ENCODE measurements at regions not wholly inside any gene's neighbourhood (a gene's known extent, or its start where the extent isn't known, plus 50 kb on each side); places are given as distances from the start of the nearest gene placed in this dataset.

GRCh38 chr16:64534180-64534780, 587.6 kb downstream of the CDH11 start:
- WGBS, 2 donors = 82 to 90% methylated on average over 6 of the region's 6 CpGs

GRCh38 chr16:64532691-64533090, 589.2 kb downstream of the CDH11 start:
- no peaks in the 10 kb centered on the region for H3K9me3 ChIP-seq
- no peak overlapping the region for H3K27ac ChIP-seq
- no peak for DNase-seq
- no peak for TF ChIP-seq EP300 (IDR thresholded peaks at IDR 0.05)
- intact Hi-C loops (cut with DNase I) = no loop called here
- 79 to 80% methylated on average over 9 of the region's 9 CpGs for WGBS, 2 donors
- no peaks in the 10 kb centered on the region for H3K36me3 ChIP-seq
- no peaks in the 10 kb centered on the region for H3K27me3 ChIP-seq
- no peaks in the 10 kb centered on the region for H3K4me1 ChIP-seq
- no peak overlapping the region for H3K4me3 ChIP-seq

More at GRCh38 chr16:64534180-64534780, 587.6 kb downstream of the CDH11 start:
- intact Hi-C loops (cut with DNase I) = no loop called here
- no peaks in the 10 kb centered on the region for H3K36me3 ChIP-seq
- no peak overlapping the region for H3K27ac ChIP-seq
- no peaks in the 10 kb centered on the region for H3K27me3 ChIP-seq
- no peaks in the 10 kb centered on the region for H3K9me3 ChIP-seq
- DNase-seq = no peak
- no peaks in the 10 kb centered on the region for H3K4me1 ChIP-seq
- no peak overlapping the region for H3K4me3 ChIP-seq
- TF ChIP-seq EP300 (IDR thresholded peaks at IDR 0.05) (no peak), POLR2AphosphoS5 (IDR thresholded peaks at IDR 0.05) (no peak), CTCF (IDR thresholded peaks at IDR 0.05) (no peak), POLR2A (IDR thresholded peaks at IDR 0.05) (no peak)

GRCh38 chr16:64532117-64532516, 589.7 kb downstream of the CDH11 start:
- Histone ChIP-seq H3K27ac (no peak overlapping the region), H3K4me1 (no peaks in the 10 kb centered on the region), H3K9me3 (no peaks in the 10 kb centered on the region), H3K36me3 (no peaks in the 10 kb centered on the region), H3K4me3 (no peak overlapping the region), H3K27me3 (no peaks in the 10 kb centered on the region)
- TF ChIP-seq POLR2A (IDR thresholded peaks at IDR 0.05) (no peak), POLR2AphosphoS5 (IDR thresholded peaks at IDR 0.05) (no peak), CTCF (IDR thresholded peaks at IDR 0.05) (no peak), EP300 (IDR thresholded peaks at IDR 0.05) (no peak)
- 67 to 76% methylated on average over 3 of the region's 3 CpGs for WGBS, 2 donors
- no peak for DNase-seq
- intact Hi-C loops (cut with DNase I) = no loop called here

- Histone ChIP-seq H3K9me3 (no peaks in the 10 kb centered on the region), H3K4me1 (no peaks in the 10 kb centered on the region), H3K4me3 (no peak overlapping the region), H3K27ac (no peak overlapping the region), H3K36me3 (no peaks in the 10 kb centered on the region), H3K27me3 (no peaks in the 10 kb centered on the region)
- TF ChIP-seq POLR2AphosphoS5 (IDR thresholded peaks at IDR 0.05) (no peak), EP300 (IDR thresholded peaks at IDR 0.05) (no peak), POLR2A (IDR thresholded peaks at IDR 0.05) (no peak), CTCF (IDR thresholded peaks at IDR 0.05) (no peak)
- WGBS, 2 donors = 73 to 76% methylated on average over 3 of the region's 3 CpGs
- intact Hi-C loops (cut with DNase I) = no loop called here
- DNase-seq = no peak
These were observed 590.5 kb downstream of the CDH11 start for GRCh38 chr16:64531401-64531800.

GRCh38 chr16:64522548-64522947, 599.3 kb downstream of the CDH11 start:
- H3K4me1 ChIP-seq = no peaks in the 10 kb centered on the region
- no peaks in the 10 kb centered on the region for H3K27me3 ChIP-seq
- DNase-seq = no peak
- H3K27ac ChIP-seq = no peak overlapping the region
- no peaks in the 10 kb centered on the region for H3K36me3 ChIP-seq
- peaks cover 0 to 4% (median 0%) of the 10 kb centered on the region in 4 donors for H3K9me3 ChIP-seq
- intact Hi-C loops (cut with DNase I) = no loop called here
- no peak for TF ChIP-seq POLR2AphosphoS5 (IDR thresholded peaks at IDR 0.05)
- no peak for TF ChIP-seq EP300 (IDR thresholded peaks at IDR 0.05)
- no peak for TF ChIP-seq CTCF (IDR thresholded peaks at IDR 0.05)
- no peak for TF ChIP-seq POLR2A (IDR thresholded peaks at IDR 0.05)
- H3K4me3 ChIP-seq = no peak overlapping the region
